Endodermal cell (in vitro differentiated cells): ENCODE measurements at regions not wholly inside any gene's neighbourhood (a gene's known extent, or its start where the extent isn't known, plus 50 kb on each side); places are given as distances from the start of the nearest gene placed in this dataset.

Experiments used
- DNase-seq: peaks from one replicate; pipeline ENCODE4 v3.0.0-alpha.2; 2017
- H3K27ac ChIP-seq: 2 replicates; pipeline ENCODE4 v1.5.1; 2013; ENCODE audit warnings: mild to moderate bottlenecking, low read depth, low read length, moderate library complexity
- H3K27me3 ChIP-seq: 2 replicates; pipeline ENCODE4 v1.6.1; 2013; ENCODE audit warnings: mild to moderate bottlenecking, low read length, moderate library complexity; ENCODE audit not compliant: insufficient read depth, control insufficient read depth, poor library complexity, severe bottlenecking
- H3K36me3 ChIP-seq: 2 replicates; pipeline ENCODE4 v1.7.0; 2013; ENCODE audit warnings: mild to moderate bottlenecking, low read length, moderate library complexity; ENCODE audit not compliant: control insufficient read depth, insufficient read depth
- H3K4me1 ChIP-seq: one replicate; pipeline ENCODE4 v1.7.0; 2013; ENCODE audit warnings: low read length; ENCODE audit not compliant: control insufficient read depth, insufficient read depth
- H3K4me3 ChIP-seq: 2 replicates; pipeline ENCODE4 v1.5.1; 2013; ENCODE audit warnings: mild to moderate bottlenecking, low read length, moderate library complexity
- H3K9ac ChIP-seq: 2 replicates; pipeline ENCODE4 v1.6.1; 2013; ENCODE audit warnings: mild to moderate bottlenecking, low read length, moderate library complexity; ENCODE audit not compliant: poor library complexity, severe bottlenecking; ENCODE audit errors: extremely low read depth
- H3K9me3 ChIP-seq: 2 replicates; pipeline ENCODE4 v1.6.1; 2013; ENCODE audit warnings: mild to moderate bottlenecking, low read length, moderate library complexity; ENCODE audit not compliant: control insufficient read depth
- H3K27ac Mint-ChIP-seq: 2 replicates; pipeline ENCODE4 v1.8.0; 2020; ENCODE audit warnings: mixed read lengths
- H3K27me3 Mint-ChIP-seq: 2 replicates; pipeline ENCODE4 v1.8.0; 2021; ENCODE audit warnings: mild to moderate bottlenecking, mixed read lengths; ENCODE audit not compliant: insufficient read depth
- H3K36me3 Mint-ChIP-seq: 2 replicates; pipeline ENCODE4 v1.8.0; 2020; ENCODE audit warnings: low read depth, mixed read lengths
- H3K4me1 Mint-ChIP-seq: 2 replicates; pipeline ENCODE4 v1.8.0; 2020; ENCODE audit warnings: mixed read lengths
- H3K4me3 Mint-ChIP-seq: 2 replicates; pipeline ENCODE4 v1.8.0; 2020; ENCODE audit warnings: mild to moderate bottlenecking, moderate library complexity, mixed read lengths
- H3K9me3 Mint-ChIP-seq: 2 replicates; pipeline ENCODE4 v1.8.0; 2020; ENCODE audit warnings: mild to moderate bottlenecking, mixed read lengths
- CTCF ChIP-seq: fragments of 200-600 bp; sonication (generic); conservative IDR thresholded peaks from 2 replicates; pipeline ENCODE4 v1.5.0; 2021; ENCODE audit warnings: antibody characterized with exemption, mild to moderate bottlenecking
- WGBS, 2 experiments: methylation state at CpG; one replicate each; pipeline versions ENCODE4 v1.1.5 to v1.1.7; 2013; ENCODE audit warnings: missing lambda C conversion rate in 2 of 2, mixed read lengths in 1 of 2; ENCODE audit not compliant: insufficient coverage in 1 of 2, insufficient read length in 1 of 2; 5-methylcytosine and 5-hydroxymethylcytosine counted together

- no peak for DNase-seq
- Mint-ChIP-seq H3K9me3 (no peaks in the 10 kb centered on the region), H3K27ac (no peak overlapping the region), H3K4me1 (no peaks in the 10 kb centered on the region), H3K4me3 (no peak overlapping the region), H3K36me3 (no peaks in the 10 kb centered on the region), H3K27me3 (no peaks in the 10 kb centered on the region)
- H3K9me3 ChIP-seq: no peaks in the 10 kb centered on the region
- no peaks in the 10 kb centered on the region for H3K36me3 ChIP-seq
- no peak overlapping the region for H3K4me3 ChIP-seq
- H3K9ac ChIP-seq: no peak overlapping the region
- TF ChIP-seq CTCF: no peak
- H3K4me1 ChIP-seq: no peaks in the 10 kb centered on the region
- no peak overlapping the region for H3K27ac ChIP-seq
- no peaks in the 10 kb centered on the region for H3K27me3 ChIP-seq
- 78 to 100% methylated on average over 1 to 2 of the region's 2 CpGs for WGBS, 2 experiments
Observed at GRCh38 chr2:228675091-228675490, 493.6 kb upstream of the SPHKAP start.

GRCh38 chr2:228673876-228674554, 492.5 kb upstream of the SPHKAP start:
- H3K9me3 ChIP-seq: no peaks in the 10 kb centered on the region
- no peak for TF ChIP-seq CTCF
- H3K27ac ChIP-seq: no peak overlapping the region
- no peaks in the 10 kb centered on the region for H3K27me3 ChIP-seq
- Mint-ChIP-seq H3K4me3 (no peak overlapping the region), H3K9me3 (no peaks in the 10 kb centered on the region), H3K27ac (no peak overlapping the region), H3K27me3 (no peaks in the 10 kb centered on the region), H3K36me3 (no peaks in the 10 kb centered on the region), H3K4me1 (no peaks in the 10 kb centered on the region)
- no peaks in the 10 kb centered on the region for H3K4me1 ChIP-seq
- H3K36me3 ChIP-seq: no peaks in the 10 kb centered on the region
- WGBS, 2 experiments: 90 to 100% methylated on average over 2 to 3 of the region's 3 CpGs
- no peak overlapping the region for H3K4me3 ChIP-seq
- H3K9ac ChIP-seq: no peak overlapping the region
- no peak for DNase-seq

- 88 to 89% methylated on average over 2 to 3 of the region's 3 CpGs for WGBS, 2 experiments
- H3K27ac Mint-ChIP-seq: no peak overlapping the region
Observed at GRCh38 chr2:228669690-228670089, 488.2 kb upstream of the SPHKAP start.

More at GRCh38 chr2:228669690-228670089, 488.2 kb upstream of the SPHKAP start:
- DNase-seq: no peak
- Histone ChIP-seq H3K9ac (no peak overlapping the region), H3K4me3 (no peak overlapping the region), H3K36me3 (no peaks in the 10 kb centered on the region), H3K9me3 (no peaks in the 10 kb centered on the region), H3K27me3 (no peaks in the 10 kb centered on the region), H3K27ac (no peak overlapping the region), H3K4me1 (no peaks in the 10 kb centered on the region)
- Mint-ChIP-seq H3K4me1 (peaks cover 11% of the 10 kb centered on the region), H3K36me3 (no peaks in the 10 kb centered on the region), H3K9me3 (no peaks in the 10 kb centered on the region), H3K27me3 (no peaks in the 10 kb centered on the region), H3K4me3 (no peak overlapping the region)
- no peak for TF ChIP-seq CTCF
